Urothelium cell line (cell line): ENCODE measurements at regions not wholly inside any gene's neighbourhood (a gene's known extent, or its start where the extent isn't known, plus 50 kb on each side); places are given as distances from the start of the nearest gene placed in this dataset.

Experiments
- DNase-seq: peaks from one replicate; pipeline ENCODE4 v3.0.0; 2011; ENCODE audit warnings: low spot score, mixed read lengths
- FAIRE-seq: peaks from 2 replicates; lab custom pipeline; 2011; peaks lifted over from hg19 to GRCh38; lab: Jason Lieb, UNC

- DNase-seq = peak; percentile 91
Measured at GRCh38 chr5:148912714-148913398, 86.4 kb downstream of the ADRB2 start.

GRCh38 chr5:148913493-148913892 lies 87.1 kb downstream of the ADRB2 start:
- DNase-seq (no peak), FAIRE-seq (no peak)

More at GRCh38 chr5:148912714-148913398, 86.4 kb downstream of the ADRB2 start:
- FAIRE-seq = peak; percentile 80

GRCh38 chr5:148913985-148914431 lies 87.6 kb downstream of the ADRB2 start:
- FAIRE-seq (peak; percentile 40), DNase-seq (peak; percentile 73)

GRCh38 chr5:148915224-148915817 lies 88.9 kb downstream of the ADRB2 start:
- no peak for DNase-seq

GRCh38 chr5:148920646-148921288 lies 94.4 kb downstream of the ADRB2 start:
- DNase-seq = no peak
- FAIRE-seq = no peak

More at GRCh38 chr5:148915224-148915817, 88.9 kb downstream of the ADRB2 start:
- no peak for FAIRE-seq

- FAIRE-seq = no peak
Measured at GRCh38 chr5:148921350-148921749, 94.9 kb downstream of the ADRB2 start.

GRCh38 chr5:148922606-148923005 lies 96.2 kb downstream of the ADRB2 start:
- no peak for FAIRE-seq
- no peak for DNase-seq

More at GRCh38 chr5:148921350-148921749, 94.9 kb downstream of the ADRB2 start:
- no peak for DNase-seq

- no peak for DNase-seq
- no peak for FAIRE-seq
Measured at GRCh38 chr5:148923023-148923422, 96.6 kb downstream of the ADRB2 start.

GRCh38 chr5:148924817-148925216 lies 98.4 kb downstream of the ADRB2 start:
- peak; percentile 45 for DNase-seq
- FAIRE-seq = no peak

GRCh38 chr5:148926207-148926606 lies 99.8 kb downstream of the ADRB2 start:
- no peak for FAIRE-seq
- DNase-seq = no peak

GRCh38 chr5:148927307-148927946 lies 101.0 kb downstream of the ADRB2 start:
- DNase-seq = no peak
- no peak for FAIRE-seq

- no peak for DNase-seq
Measured at GRCh38 chr5:148928141-148928540, 101.7 kb downstream of the ADRB2 start.

GRCh38 chr5:148931453-148932057 lies 105.1 kb downstream of the ADRB2 start:
- no peak for FAIRE-seq

More at GRCh38 chr5:148928141-148928540, 101.7 kb downstream of the ADRB2 start:
- FAIRE-seq = no peak

GRCh38 chr5:148932355-148932935 lies 106.0 kb downstream of the ADRB2 start:
- DNase-seq = no peak
- FAIRE-seq = no peak

More at GRCh38 chr5:148931453-148932057, 105.1 kb downstream of the ADRB2 start:
- no peak for DNase-seq

- no peak for FAIRE-seq
- DNase-seq = no peak
Measured at GRCh38 chr5:148933903-148934432, 107.6 kb downstream of the ADRB2 start.

GRCh38 chr5:148934895-148935400 lies 108.5 kb downstream of the ADRB2 start:
- FAIRE-seq = no peak
- no peak for DNase-seq

- no peak for FAIRE-seq
- no peak for DNase-seq
Measured at GRCh38 chr5:148937239-148937638, 110.8 kb downstream of the ADRB2 start.

- DNase-seq (no peak), FAIRE-seq (no peak)
Measured at GRCh38 chr5:148937830-148938521, 111.6 kb downstream of the ADRB2 start.

- FAIRE-seq (no peak), DNase-seq (no peak)
Measured at GRCh38 chr5:148938522-148938882, 112.1 kb downstream of the ADRB2 start.
